A673 (cell line): ENCODE measurements at regions not wholly inside any gene's neighbourhood (a gene's known extent, or its start where the extent isn't known, plus 50 kb on each side); places are given as distances from the start of the nearest gene placed in this dataset.

Source experiments
- BruUV-seq: library from RNA; stranded (reverse); fragments of 400-500 nt; replicated peaks from 2 replicates; lab custom pipeline; 2021; lab: Mats Ljungman, UMichigan
- CTCF ChIA-PET: fragments of 300-600 bp; sonication (Branson Sonifier 250); formaldehyde crosslinking; loops from one replicate; lab custom pipeline; 2022; ENCODE audit warnings: antibody characterized with exemption; lab: Charles Lee
- POLR2A ChIA-PET: fragments of 300-600 bp; sonication (Branson Sonifier 250); formaldehyde crosslinking; loops from one replicate; lab custom pipeline; 2022; ENCODE audit warnings: antibody characterized with exemption; ENCODE audit not compliant: low non-redundant PET; lab: Charles Lee
- DNase-seq: peaks from one replicate; pipeline ENCODE4 v3.0.0-alpha.2; 2015; ENCODE audit warnings: low spot score
- H3K27ac ChIP-seq: fragments of 200-600 bp; sonication (generic); 2 replicates; pipeline ENCODE4 v1.5.1; 2016; ENCODE audit warnings: mixed run types, low read depth, mild to moderate bottlenecking, mixed read lengths, antibody characterized with exemption, low read length; ENCODE audit not compliant: poor library complexity, severe bottlenecking
- H3K27me3 ChIP-seq: fragments of 200-600 bp; sonication (generic); replicated peaks from 2 replicates; pipeline ENCODE4 v1.6.1; 2017; ENCODE audit warnings: mixed run types, low read depth, mild to moderate bottlenecking, mixed read lengths, antibody characterized with exemption, low read length; ENCODE audit not compliant: insufficient read depth, poor library complexity
- H3K36me3 ChIP-seq: fragments of 200-600 bp; sonication (generic); 2 replicates; pipeline ENCODE4 v1.6.1; 2016; ENCODE audit warnings: mixed run types, mild to moderate bottlenecking, mixed read lengths, antibody characterized with exemption, low read length; ENCODE audit not compliant: insufficient read depth, poor library complexity, severe bottlenecking
- H3K4me1 ChIP-seq: fragments of 200-600 bp; sonication (generic); 2 replicates; pipeline ENCODE4 v1.6.1; 2017; ENCODE audit warnings: mixed run types, mild to moderate bottlenecking, mixed read lengths, antibody characterized with exemption, low read length; ENCODE audit not compliant: insufficient read depth, poor library complexity, severe bottlenecking
- H3K4me3 ChIP-seq: fragments of 200-600 bp; sonication (generic); 2 replicates; pipeline ENCODE4 v1.5.1; 2016; ENCODE audit warnings: low read depth, mixed run types, mild to moderate bottlenecking, mixed read lengths, low read length; ENCODE audit not compliant: poor library complexity, severe bottlenecking
- H3K9me3 ChIP-seq: fragments of 200-600 bp; sonication (generic); 2 replicates; pipeline ENCODE4 v1.6.1; 2016; ENCODE audit warnings: mixed run types, low read depth, mild to moderate bottlenecking, mixed read lengths, antibody characterized with exemption, low read length; ENCODE audit not compliant: poor library complexity, severe bottlenecking
- CTCF ChIP-seq: fragments of 300-800, 200-600 bp; sonication (generic); conservative IDR thresholded peaks from 2 replicates; pipeline ENCODE4 v1.5.1; 2017; ENCODE audit warnings: low read depth, mild to moderate bottlenecking, antibody characterized with exemption, low read length, moderate library complexity, mixed read lengths
- EZH2 ChIP-seq: fragments of 200-600 bp; sonication (generic); IDR thresholded peaks from 2 replicates; pipeline ENCODE4 v1.6.1; 2017; ENCODE audit warnings: borderline replicate concordance, low read depth, mild to moderate bottlenecking, mixed read lengths, antibody characterized with exemption, low read length; ENCODE audit not compliant: poor library complexity, severe bottlenecking
- intact Hi-C: fragments of 100-400 bp; cut with micrococcal nuclease; formaldehyde crosslinking; loops from one replicate; pipeline ENCODE4 v1.10.0; 2022; ENCODE audit not compliant: unreplicated experiment

DNA sequence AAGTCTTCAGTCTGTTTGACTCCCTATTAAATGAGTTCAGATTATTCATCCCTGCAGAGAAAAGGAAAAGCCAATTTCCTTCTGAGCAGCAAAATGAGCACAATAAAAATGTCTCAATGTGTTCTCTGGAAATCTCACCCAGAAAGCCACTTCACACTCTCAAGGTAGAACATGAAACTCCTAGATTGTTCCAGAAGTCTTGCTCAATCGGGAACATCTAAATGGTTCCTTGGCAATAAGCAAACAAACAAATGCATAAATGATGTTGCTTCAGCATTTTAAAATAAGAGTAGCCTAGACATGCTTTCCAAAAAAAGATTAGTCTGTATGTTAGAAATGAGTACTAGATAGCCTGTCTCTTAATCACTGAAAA, 59.7 kb upstream of the TNFRSF19 start:
- Histone ChIP-seq H3K36me3 (no peaks in the 10 kb centered on the region), H3K27ac (no peak overlapping the region), H3K9me3 (no peaks in the 10 kb centered on the region), H3K27me3 (peaks cover 1% of the 10 kb centered on the region), H3K4me1 (peaks cover 15% of the 10 kb centered on the region), H3K4me3 (no peak overlapping the region)
- CTCF ChIA-PET, result no interaction called here
- TF ChIP-seq CTCF (no peak), EZH2 (no peak)
- no TSS peak for BruUV-seq
- intact Hi-C loops, result no loop called here
- DNase-seq, result no peak
- POLR2A ChIA-PET, result no interaction called here

- peaks cover 15% of the 10 kb centered on the region for H3K4me1 ChIP-seq
- ChIA-PET CTCF (no interaction called here), POLR2A (no interaction called here)
- no peak overlapping the region for H3K27ac ChIP-seq
- intact Hi-C loops, result no loop called here
- TF ChIP-seq CTCF (peak; percentile 33; the same call in 1 of the 2 replicates), EZH2 (no peak)
- BruUV-seq, result no TSS peak
- H3K4me3 ChIP-seq, result no peak overlapping the region
- no peaks in the 10 kb centered on the region for H3K9me3 ChIP-seq
- peaks cover 7% of the 10 kb centered on the region for H3K27me3 ChIP-seq
- H3K36me3 ChIP-seq, result no peaks in the 10 kb centered on the region
- peak; percentile 51 for DNase-seq
Observed at GRCh38 chr13:23510979-23511735, 59.1 kb upstream of the TNFRSF19 start.

- intact Hi-C loops, result no loop called here
- TF ChIP-seq EZH2 (no peak), CTCF (peak; percentile 32; the same call in 1 of the 2 replicates)
- H3K36me3 ChIP-seq, result no peaks in the 10 kb centered on the region
- no peak overlapping the region for H3K27ac ChIP-seq
- DNase-seq, result no peak
- H3K4me1 ChIP-seq, result peaks cover 15% of the 10 kb centered on the region
- no peaks in the 10 kb centered on the region for H3K9me3 ChIP-seq
- H3K4me3 ChIP-seq, result no peak overlapping the region
- CTCF ChIA-PET, result interaction anchor here (0.5 to 0.7 kb wide), 2 partner anchors 676 to 1344 kb away, joined by 3 to 6 read pairs; no protein-coding TSS in a partner anchor
- H3K27me3 ChIP-seq, result peaks cover 7% of the 10 kb centered on the region
- BruUV-seq, result no TSS peak
- POLR2A ChIA-PET, result no interaction called here
Observed at GRCh38 chr13:23512762-23513395, 57.3 kb upstream of the TNFRSF19 start.
